Transverse colon (tissue), 4 donors: ENCODE measurements at regions not wholly inside any gene's neighbourhood (a gene's known extent, or its start where the extent isn't known, plus 50 kb on each side); places are given as distances from the start of the nearest gene placed in this dataset.
"Not testable (repeated sequence)": the region's sequence is repeated elsewhere in the genome, so short reads cannot be mapped to it uniquely, and the experiment has no call there.

ENCODE experiments used
- DNase-seq: peaks from one replicate; pipeline ENCODE4 v3.0.0-alpha.2; 2019
- H3K27ac ChIP-seq, 4 donors: fragments of 200-600 bp; sonication (generic); 2 replicates each; pipeline ENCODE4 v1.5.1; 2016 to 2018; ENCODE audit warnings: inconsistent platforms in 4 of 4
- H3K27me3 ChIP-seq: fragments of 200-600 bp; sonication (generic); 2 replicates; pipeline ENCODE4 v1.5.1; 2017; ENCODE audit warnings: inconsistent platforms
- H3K36me3 ChIP-seq, 4 donors: fragments of 200-600 bp; sonication (generic); 2 replicates each; pipeline ENCODE4 v1.5.1; 2017 to 2019; ENCODE audit warnings: inconsistent platforms in 4 of 4
- H3K4me1 ChIP-seq, 4 donors: fragments of 200-600 bp; sonication (generic); 2 replicates each; pipeline ENCODE4 v1.5.1; 2017 to 2020; ENCODE audit warnings: inconsistent platforms in 4 of 4
- H3K4me3 ChIP-seq, 4 donors: fragments of 200-600 bp; sonication (generic); 1 replicate in 1 of 4; 2 replicates in 3 of 4; pipeline versions ENCODE4 v1.5.1 to v1.6.1; 2017 to 2019; ENCODE audit warnings: inconsistent platforms in 4 of 4
- H3K9me3 ChIP-seq, 2 donors: fragments of 200-600 bp; sonication (generic); 2 replicates each; pipeline ENCODE4 v1.5.1; 2017 to 2019; ENCODE audit warnings: inconsistent platforms in 2 of 2
- CTCF ChIP-seq, 5 experiments: fragments of 200-600 bp in 3 of 5; fragments of 450-650 bp in 2 of 5; sonication (generic) in 3 of 5; IDR thresholded peaks; 1 replicate in 2 of 5; 2 replicates in 3 of 5; pipeline ENCODE4 v1.5.1; 2016 to 2017; ENCODE audit warnings: antibody characterized with exemption in 5 of 5, inconsistent platforms in 3 of 5, mild to moderate bottlenecking in 2 of 5, moderate library complexity in 1 of 5
- EP300 ChIP-seq: sonication (generic); formaldehyde crosslinking; IDR thresholded peaks from one replicate; pipeline ENCODE4 v1.6.1; 2017; ENCODE audit warnings: antibody characterized with exemption, low read depth
- POLR2A ChIP-seq: fragments of 450-650 bp; IDR thresholded peaks from one replicate; pipeline ENCODE4 v1.6.1; 2016; ENCODE audit warnings: antibody characterized with exemption, mild to moderate bottlenecking, moderate library complexity
- POLR2AphosphoS5 ChIP-seq, 3 donors: sonication (generic); formaldehyde crosslinking; IDR thresholded peaks; one replicate each; pipeline ENCODE4 v1.6.1; 2016; ENCODE audit warnings: antibody characterized with exemption in 3 of 3
- WGBS, 2 donors: methylation state at CpG; one replicate each; pipeline ENCODE4 v1.1.5; 2018; ENCODE audit warnings: low coverage in 1 of 2; 5-methylcytosine and 5-hydroxymethylcytosine counted together
- in situ Hi-C, 4 donors: fragments of 200-750 bp; cut with MboI; loops; one replicate each; pipeline versions ENCODE4 v1.15.0 to v1.15.1; 2017; ENCODE audit warnings: low sequenced_read_pairs in 3 of 4, low pct_ligation_motif_present in 1 of 4, low pct_unique_long_range_greater_than_20kb in 1 of 4
- intact Hi-C: fragments of 100-400 bp; cut with DNase I; formaldehyde crosslinking; loops from one replicate; pipeline ENCODE4 v1.15.1; 2023; ENCODE audit warnings: low total_unique reads

GRCh38 chr20:12535316-12535715 lies 473.5 kb upstream of the SPTLC3 start:
- peaks cover 0 to 4% of the 10 kb centered on the region in 2 donors for H3K9me3 ChIP-seq
- no peak overlapping the region for H3K27ac ChIP-seq
- in situ Hi-C loops (no loop called here), intact Hi-C loops (no loop called here)
- TF ChIP-seq POLR2AphosphoS5 (IDR thresholded peaks at IDR 0.05): no peak
- TF ChIP-seq CTCF (IDR thresholded peaks at IDR 0.05): no peak
- no peak for TF ChIP-seq EP300
- TF ChIP-seq POLR2A: no peak
- H3K36me3 ChIP-seq: no peaks in the 10 kb centered on the region
- no peak overlapping the region for H3K4me3 ChIP-seq
- DNase-seq: no peak
- 33% methylated on average over 1 of the region's 1 CpG; no CpG with 5 or more reads in 1 of the 2 donors for WGBS, 2 donors
- no peaks in the 10 kb centered on the region for H3K4me1 ChIP-seq
- H3K27me3 ChIP-seq: no peaks in the 10 kb centered on the region

- H3K36me3 ChIP-seq: no peaks in the 10 kb centered on the region
- intact Hi-C loops (no loop called here), in situ Hi-C loops (no loop called here)
- H3K27ac ChIP-seq: no peak overlapping the region
- no peak for DNase-seq
- H3K4me1 ChIP-seq: no peaks in the 10 kb centered on the region
- H3K4me3 ChIP-seq: no peak overlapping the region
- no peaks in the 10 kb centered on the region for H3K27me3 ChIP-seq
- 91 to 100% methylated on average over 1 to 2 of the region's 2 CpGs for WGBS, 2 donors
- H3K9me3 ChIP-seq: peaks cover 0 to 4% of the 10 kb centered on the region in 2 donors
- TF ChIP-seq EP300 (no peak), CTCF (IDR thresholded peaks at IDR 0.05) (no peak), POLR2A (no peak), POLR2AphosphoS5 (IDR thresholded peaks at IDR 0.05) (no peak)
Measured at GRCh38 chr20:12535770-12536169, 473.0 kb upstream of the SPTLC3 start.

- Histone ChIP-seq H3K27me3 (no peaks in the 10 kb centered on the region), H3K36me3 (no peaks in the 10 kb centered on the region), H3K4me3 (no peak overlapping the region), H3K9me3 (no peaks in the 10 kb centered on the region), H3K4me1 (peaks cover 0 to 5% (median 0%) of the 10 kb centered on the region in 4 donors), H3K27ac (no peak overlapping the region)
- TF ChIP-seq CTCF (IDR thresholded peaks at IDR 0.05): no peak
- TF ChIP-seq EP300: no peak
- TF ChIP-seq POLR2A: no peak
- TF ChIP-seq POLR2AphosphoS5 (IDR thresholded peaks at IDR 0.05): no peak
- DNase-seq: no peak
- intact Hi-C loops: no loop called here
- in situ Hi-C loops: no loop called here
- WGBS, 2 donors: 49 to 61% methylated on average over 2 of the region's 2 CpGs
Measured at GRCh38 chr20:12554426-12554825, 454.3 kb upstream of the SPTLC3 start.

GRCh38 chr20:12555369-12555768 lies 453.4 kb upstream of the SPTLC3 start:
- Histone ChIP-seq H3K9me3 (no peaks in the 10 kb centered on the region), H3K4me3 (no peak overlapping the region), H3K4me1 (peaks cover 0 to 5% (median 0%) of the 10 kb centered on the region in 4 donors), H3K27ac (no peak overlapping the region), H3K36me3 (no peaks in the 10 kb centered on the region), H3K27me3 (no peaks in the 10 kb centered on the region)
- no peak for TF ChIP-seq POLR2A
- TF ChIP-seq CTCF (IDR thresholded peaks at IDR 0.05): no peak
- TF ChIP-seq EP300: no peak
- no peak for TF ChIP-seq POLR2AphosphoS5 (IDR thresholded peaks at IDR 0.05)
- intact Hi-C loops (no loop called here), in situ Hi-C loops (no loop called here)
- 14 to 41% methylated on average over 1 of the region's 1 CpG for WGBS, 2 donors
- DNase-seq: no peak

GRCh38 chr20:12555849-12556248 lies 452.9 kb upstream of the SPTLC3 start:
- H3K4me1 ChIP-seq, H3K9me3 ChIP-seq, intact Hi-C loops, H3K27ac ChIP-seq, H3K36me3 ChIP-seq, DNase-seq, H3K4me3 ChIP-seq, in situ Hi-C loops, H3K27me3 ChIP-seq: not testable (repeated sequence)
- 82 to 89% methylated on average over 11 to 12 of the region's 12 CpGs for WGBS, 2 donors
